Heart left ventricle (tissue), 16 donors: ENCODE measurements at regions not wholly inside any gene's neighbourhood (a gene's known extent, or its start where the extent isn't known, plus 50 kb on each side); places are given as distances from the start of the nearest gene placed in this dataset.
A peak's percentile ranks its signal among the peaks of the same experiment; 100 is the strongest.

ENCODE experiments used
- ATAC-seq, 4 donors: fragments of 200-7000 bp; cut with Tn5 transposase; one replicate each; pipeline ENCODE4 v1.9.1; 2020 to 2022; ENCODE audit warnings: moderate library complexity in 4 of 4, mild to moderate bottlenecking in 3 of 4, moderate number of reproducible peaks in 1 of 4
- DNase-seq, 5 donors: peaks; one replicate each; pipeline ENCODE4 v3.0.0-alpha.2; 2020
- H3K27ac ChIP-seq, 12 donors: fragments of 200-600 bp; sonication (generic) in 4 of 12; one replicate each; pipeline versions ENCODE4 v1.5.0 to v1.8.0; 2016 to 2022; ENCODE audit warnings: mild to moderate bottlenecking in 2 of 12
- H3K27me3 ChIP-seq, 9 donors: fragments of 200-600 bp; sonication (generic) in 2 of 9; one replicate each; pipeline versions ENCODE4 v1.5.1 to v1.8.0; 2016 to 2022; ENCODE audit warnings: mild to moderate bottlenecking in 3 of 9
- H3K36me3 ChIP-seq, 9 donors: fragments of 200-600 bp; sonication (generic) in 2 of 9; one replicate each; pipeline versions ENCODE4 v1.5.0 to v1.8.0; 2018 to 2022; ENCODE audit warnings: mild to moderate bottlenecking in 2 of 9
- H3K4me1 ChIP-seq, 12 donors: fragments of 200-600 bp; sonication (generic) in 4 of 12; one replicate each; pipeline versions ENCODE4 v1.5.0 to v1.8.0; 2016 to 2022; ENCODE audit warnings: mild to moderate bottlenecking in 3 of 12
- H3K4me3 ChIP-seq, 12 donors: fragments of 200-600 bp; sonication (generic) in 4 of 12; one replicate each; pipeline versions ENCODE4 v1.5.0 to v1.8.0; 2017 to 2022; ENCODE audit warnings: mild to moderate bottlenecking in 9 of 12, moderate library complexity in 4 of 12
- H3K9me3 ChIP-seq, 12 donors: fragments of 200-600 bp; sonication (generic) in 4 of 12; one replicate each; pipeline versions ENCODE4 v1.5.0 to v1.8.0; 2016 to 2022; ENCODE audit warnings: mild to moderate bottlenecking in 1 of 12
- POLR2A ChIP-seq, 2 donors: fragments of 450-650 bp; IDR thresholded peaks; one replicate each; pipeline ENCODE4 v1.6.1; 2017; ENCODE audit warnings: antibody characterized with exemption in 2 of 2, mild to moderate bottlenecking in 2 of 2, moderate library complexity in 2 of 2
- WGBS, 4 donors: extraction: QIAGEN DNeasy Blood & Tissue Kit in 2 of 4; methylation state at CpG; one replicate each; pipeline versions ENCODE4 v1.1.5 to v1.1.7; 2013 to 2018; 5-methylcytosine and 5-hydroxymethylcytosine counted together
- intact Hi-C, 10 donors: fragments of 100-400 bp; cut with DNase I; formaldehyde crosslinking; loops; one replicate each; pipeline versions ENCODE4 v1.11.1 to v1.14.2; 2022
- TF ChIP-seq, protein P1 (sequence below), 12 donors: fragments of 200-600 bp; sonication (generic) in 4 of 12; IDR thresholded peaks; one replicate each; pipeline versions ENCODE4 v1.5.0 to v1.8.0; 2018 to 2022; ENCODE audit warnings: antibody characterized with exemption in 12 of 12, mild to moderate bottlenecking in 5 of 12
- donor health status: ischemic (EF 13 %, LVEDD 7.1; RV severe dilation, severe dysfunction).
- donor health status: healthy with polysubstance abuse.
- donor health status: DM: no; HTN: yes; CAD: no.
- donor health status: DM: no; HTN: no; CAD: no.
- donor health status: ischemic (EF 25% LVEDD 6.9; RV normal size, moderate dysfunction).
- donor health status: ischemic (EF 25% LVEDD 5.7; RV mildly dilated, moderate dysfunction).
- donor health status: healthy.
- donor health status: DM: yes; HTN: yes; CAD: no.
- donor health status: ischemic (EF 35%, LVEDD 5.7; RV mildly dilated, moderate dysfunction).
- donor health status: nonischemic (EF 11% LVEDD 7.7; RV severe dilation, severe dysfunction).
- donor health status: DM: yes; HTN: yes; CAD: no.
- donor health status: PGD.
- donor health status: ischemic (EF 29% LVEDD 5.4; RV normal size, mild dysfunction).
- donor health status: nonischemic (EF 23%, LVEDD 6.1; RV moderate dilation, normal function).

DNA sequence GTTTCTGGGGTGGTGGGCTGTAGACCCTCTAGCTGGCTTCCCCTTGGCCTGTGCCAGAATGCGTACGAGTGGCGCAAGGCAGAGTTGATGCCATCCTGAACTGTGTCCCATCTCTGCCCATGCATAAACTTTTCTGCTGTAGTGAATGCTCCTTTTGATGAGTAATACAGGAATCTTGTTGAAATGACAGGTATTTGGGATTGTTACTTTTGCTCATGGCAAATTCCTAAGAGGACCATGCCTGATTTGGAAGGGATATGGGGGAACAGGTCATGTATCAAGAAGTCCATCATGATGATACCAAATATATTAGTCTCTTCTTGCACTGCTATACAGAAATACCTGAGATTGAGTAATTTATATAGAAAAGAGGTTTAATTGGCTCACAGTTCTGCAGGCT, 648.0 kb downstream of the SLC4A3 start:
- DNase-seq (no peak), ATAC-seq (no peak)
- Histone ChIP-seq H3K9me3 (no peaks in the 10 kb centered on the region), H3K27ac (no peak overlapping the region), H3K4me3 (no peak overlapping the region), H3K36me3 (no peaks in the 10 kb centered on the region), H3K4me1 (peaks cover 0 to 18% (median 0%) of the 10 kb centered on the region in 12 donors), H3K27me3 (no peaks in the 10 kb centered on the region)
- WGBS, 4 donors, result 82 to 99% (median 97%) methylated on average over 3 of the region's 3 CpGs
- intact Hi-C loops, result no loop called here
- TF ChIP-seq, protein P1, sequence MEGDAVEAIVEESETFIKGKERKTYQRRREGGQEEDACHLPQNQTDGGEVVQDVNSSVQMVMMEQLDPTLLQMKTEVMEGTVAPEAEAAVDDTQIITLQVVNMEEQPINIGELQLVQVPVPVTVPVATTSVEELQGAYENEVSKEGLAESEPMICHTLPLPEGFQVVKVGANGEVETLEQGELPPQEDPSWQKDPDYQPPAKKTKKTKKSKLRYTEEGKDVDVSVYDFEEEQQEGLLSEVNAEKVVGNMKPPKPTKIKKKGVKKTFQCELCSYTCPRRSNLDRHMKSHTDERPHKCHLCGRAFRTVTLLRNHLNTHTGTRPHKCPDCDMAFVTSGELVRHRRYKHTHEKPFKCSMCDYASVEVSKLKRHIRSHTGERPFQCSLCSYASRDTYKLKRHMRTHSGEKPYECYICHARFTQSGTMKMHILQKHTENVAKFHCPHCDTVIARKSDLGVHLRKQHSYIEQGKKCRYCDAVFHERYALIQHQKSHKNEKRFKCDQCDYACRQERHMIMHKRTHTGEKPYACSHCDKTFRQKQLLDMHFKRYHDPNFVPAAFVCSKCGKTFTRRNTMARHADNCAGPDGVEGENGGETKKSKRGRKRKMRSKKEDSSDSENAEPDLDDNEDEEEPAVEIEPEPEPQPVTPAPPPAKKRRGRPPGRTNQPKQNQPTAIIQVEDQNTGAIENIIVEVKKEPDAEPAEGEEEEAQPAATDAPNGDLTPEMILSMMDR (IDR thresholded peaks at IDR 0.05), result no peak
- no peak for TF ChIP-seq POLR2A (IDR thresholded peaks at IDR 0.05)

DNA sequence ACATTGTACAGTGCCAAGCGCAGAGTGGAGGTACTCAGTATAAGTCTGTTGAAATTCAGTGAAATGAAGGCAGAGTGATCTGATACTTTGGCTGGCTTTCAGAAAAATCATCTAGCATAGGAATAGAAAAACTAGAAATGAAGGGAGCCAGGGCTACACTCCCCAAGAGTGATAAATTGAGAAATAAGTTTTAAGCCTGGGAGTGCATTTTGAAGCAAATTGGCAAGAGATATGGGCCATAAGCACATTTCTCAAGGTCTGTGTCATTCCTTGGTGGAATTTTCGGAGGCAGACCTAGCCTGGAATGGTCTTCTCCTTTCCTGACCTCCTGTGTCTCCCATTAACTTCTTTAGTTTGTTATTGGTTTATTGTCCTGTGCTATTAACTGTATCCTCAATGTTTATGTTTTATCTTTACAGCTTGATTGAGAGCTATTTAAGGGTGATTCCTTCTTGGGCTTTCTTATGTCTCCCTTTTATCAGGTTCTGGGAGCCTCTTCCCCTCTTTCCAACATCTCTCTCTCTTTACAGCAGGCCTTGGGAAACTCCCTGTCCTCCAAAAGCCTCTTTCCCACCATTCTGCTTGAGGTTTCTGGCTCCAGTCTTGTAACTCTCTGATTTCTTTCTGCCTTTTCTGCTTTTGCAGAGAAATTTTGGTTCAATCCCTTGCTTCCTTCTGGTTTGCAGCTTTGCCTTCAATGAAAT, 649.5 kb downstream of the SLC4A3 start:
- H3K4me1 ChIP-seq, result peaks cover 0 to 18% (median 0%) of the 10 kb centered on the region in 12 donors
- H3K27me3 ChIP-seq, result no peaks in the 10 kb centered on the region
- intact Hi-C loops, result no loop called here
- TF ChIP-seq, protein P1 (IDR thresholded peaks at IDR 0.05), result no peak
- no peak for TF ChIP-seq POLR2A (IDR thresholded peaks at IDR 0.05)
- H3K36me3 ChIP-seq, result no peaks in the 10 kb centered on the region
- 78 to 88% (median 83%) methylated on average over 2 of the region's 2 CpGs for WGBS, 4 donors
- peak in 1 of 4 donors; percentile 46 for ATAC-seq
- peak overlapping the region in 1 of 12 donors; percentile 13 for H3K27ac ChIP-seq
- no peak overlapping the region for H3K4me3 ChIP-seq
- H3K9me3 ChIP-seq, result no peaks in the 10 kb centered on the region
- no peak for DNase-seq

DNA sequence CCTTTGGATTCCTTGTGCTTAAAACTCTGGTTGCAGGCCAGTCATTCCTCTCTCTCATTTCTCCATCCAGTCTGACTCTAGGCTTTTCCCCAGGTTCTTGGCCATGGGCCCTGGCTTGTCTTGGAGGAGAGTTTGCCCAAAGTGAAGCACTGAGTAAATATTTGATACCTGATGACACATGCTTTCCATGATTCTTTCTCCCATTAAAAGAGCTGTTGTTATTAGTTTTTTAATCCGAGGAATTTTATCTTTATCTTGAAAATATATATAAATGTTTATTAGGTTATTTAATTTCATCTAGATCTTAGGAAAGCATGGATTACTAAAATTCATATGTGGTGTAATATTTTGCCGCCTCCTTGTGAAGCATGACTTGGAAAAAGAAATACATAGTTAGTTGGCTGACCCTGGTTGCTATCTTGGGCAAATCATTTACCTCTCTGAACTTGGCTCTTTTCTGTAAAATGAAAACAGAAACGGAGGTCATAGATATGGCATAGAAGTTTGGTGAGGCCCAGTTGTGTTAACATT, 650.1 kb downstream of the SLC4A3 start:
- intact Hi-C loops, result no loop called here
- TF ChIP-seq, protein P1 (IDR thresholded peaks at IDR 0.05), result no peak
- TF ChIP-seq POLR2A (IDR thresholded peaks at IDR 0.05), result no peak
- no peaks in the 10 kb centered on the region for H3K36me3 ChIP-seq
- H3K27ac ChIP-seq, result peak overlapping the region in 1 of 12 donors; percentile 13
- ATAC-seq, result peak in 2 of 4 donors; percentile 63 to 79
- H3K4me1 ChIP-seq, result peaks cover 0 to 18% (median 0%) of the 10 kb centered on the region in 12 donors
- no peaks in the 10 kb centered on the region for H3K9me3 ChIP-seq
- peak in 4 of 5 donors; percentile 21 to 44 (median 39) for DNase-seq
- no peak overlapping the region for H3K4me3 ChIP-seq
- 74 to 79% (median 77%) methylated on average over 3 of the region's 3 CpGs for WGBS, 4 donors
- no peaks in the 10 kb centered on the region for H3K27me3 ChIP-seq

DNA sequence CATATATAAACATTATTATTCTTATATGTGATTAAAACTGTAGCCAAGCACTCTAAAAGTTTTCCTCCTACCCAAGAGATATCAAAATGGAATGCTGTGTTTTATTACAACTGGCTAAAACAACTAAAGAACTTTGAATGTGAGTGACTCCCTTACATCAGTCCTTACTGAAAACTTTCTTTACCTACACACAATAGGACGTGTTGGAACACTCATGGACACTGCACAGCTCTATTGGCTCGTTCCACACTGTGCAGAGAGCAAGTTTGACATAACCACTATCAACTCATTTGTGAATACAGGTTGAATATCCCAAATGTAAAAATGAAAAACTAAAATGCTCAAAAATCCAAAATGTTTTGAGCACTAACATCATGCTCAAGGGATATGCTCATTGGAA, 650.6 kb downstream of the SLC4A3 start:
- Histone ChIP-seq H3K36me3 (no peaks in the 10 kb centered on the region), H3K4me1 (peaks cover 0 to 18% (median 0%) of the 10 kb centered on the region in 12 donors), H3K27ac (no peak overlapping the region), H3K9me3 (no peaks in the 10 kb centered on the region), H3K4me3 (no peak overlapping the region), H3K27me3 (no peaks in the 10 kb centered on the region)
- no peak for DNase-seq
- WGBS, 4 donors, result 65 to 81% (median 72%) methylated on average over 2 of the region's 2 CpGs
- intact Hi-C loops, result no loop called here
- TF ChIP-seq POLR2A (IDR thresholded peaks at IDR 0.05), result no peak
- TF ChIP-seq, protein P1 (IDR thresholded peaks at IDR 0.05), result no peak
- ATAC-seq, result no peak
